GM18867 (cell line): ENCODE measurements at regions not wholly inside any gene's neighbourhood (a gene's known extent, or its start where the extent isn't known, plus 50 kb on each side); places are given as distances from the start of the nearest gene placed in this dataset.
"Not testable (repeated sequence)": the region's sequence is repeated elsewhere in the genome, so short reads cannot be mapped to it uniquely, and the experiment has no call there.

ENCODE experiments used
- ATAC-seq: cut with Tn5 transposase; IDR thresholded peaks from one replicate; pipeline ENCODE4 v1.9.1; 2021; ENCODE audit warnings: mild to moderate bottlenecking, moderate library complexity; ENCODE audit not compliant: unreplicated experiment

DNA sequence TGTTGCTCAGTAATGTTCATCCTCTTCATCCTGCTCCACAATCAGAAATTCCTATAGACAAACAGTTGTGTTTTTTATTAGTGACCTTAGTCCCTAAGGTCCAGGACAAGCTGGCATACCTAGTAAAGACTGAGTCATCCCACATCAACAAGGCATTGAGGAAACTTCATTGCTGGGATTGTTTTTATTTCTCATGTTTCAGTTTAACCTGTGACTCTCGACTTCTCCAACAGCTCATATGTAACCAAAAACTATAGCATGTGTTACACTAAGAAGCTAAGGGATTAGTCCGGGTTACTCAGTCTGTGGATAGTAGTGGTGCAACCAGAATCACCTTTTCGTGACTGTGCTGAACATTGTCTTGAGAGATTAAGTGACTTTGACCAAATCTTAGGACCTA, 292.1 kb downstream of the RDH14 start:
- ATAC-seq, result no peak

DNA sequence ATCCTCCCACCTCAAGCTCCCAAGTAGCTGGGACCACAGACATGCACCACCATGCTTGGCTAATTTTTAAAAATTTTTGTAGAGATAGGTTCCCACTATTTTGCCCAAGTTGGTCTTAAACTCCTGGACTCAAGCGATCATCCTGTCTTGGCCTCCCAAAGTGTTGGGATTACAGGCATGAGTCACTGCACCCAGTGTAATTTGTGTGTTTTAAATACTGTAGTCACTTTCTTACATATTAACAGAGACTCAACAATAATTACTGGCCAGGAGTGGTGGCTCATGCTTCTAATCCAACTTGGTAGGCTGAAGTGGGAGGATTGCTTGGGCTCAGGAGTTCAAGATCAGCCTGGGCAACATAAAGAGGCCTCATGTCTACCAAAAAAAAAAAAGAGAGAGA, 293.0 kb downstream of the RDH14 start:
- no peak for ATAC-seq

DNA sequence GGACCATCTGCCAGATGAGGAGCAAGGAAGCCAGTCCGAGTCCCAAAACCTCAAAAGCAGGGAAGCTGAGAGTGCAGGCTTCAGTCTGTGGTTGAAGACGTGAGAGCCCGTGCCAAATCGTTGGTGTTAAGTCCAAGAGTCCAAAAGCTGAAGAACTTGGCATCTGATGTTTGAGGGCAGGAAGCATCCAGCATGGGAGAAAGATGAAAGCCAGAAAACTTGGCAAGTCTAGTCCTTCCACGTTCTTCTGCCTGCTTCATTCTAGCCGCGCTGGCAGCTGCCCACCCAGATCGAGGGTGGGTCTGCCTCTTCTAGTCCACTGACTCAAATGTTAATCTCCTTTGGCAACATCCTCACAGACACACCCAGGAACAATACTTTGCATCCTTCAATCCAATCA, 293.8 kb downstream of the RDH14 start:
- not testable (repeated sequence) for ATAC-seq

DNA sequence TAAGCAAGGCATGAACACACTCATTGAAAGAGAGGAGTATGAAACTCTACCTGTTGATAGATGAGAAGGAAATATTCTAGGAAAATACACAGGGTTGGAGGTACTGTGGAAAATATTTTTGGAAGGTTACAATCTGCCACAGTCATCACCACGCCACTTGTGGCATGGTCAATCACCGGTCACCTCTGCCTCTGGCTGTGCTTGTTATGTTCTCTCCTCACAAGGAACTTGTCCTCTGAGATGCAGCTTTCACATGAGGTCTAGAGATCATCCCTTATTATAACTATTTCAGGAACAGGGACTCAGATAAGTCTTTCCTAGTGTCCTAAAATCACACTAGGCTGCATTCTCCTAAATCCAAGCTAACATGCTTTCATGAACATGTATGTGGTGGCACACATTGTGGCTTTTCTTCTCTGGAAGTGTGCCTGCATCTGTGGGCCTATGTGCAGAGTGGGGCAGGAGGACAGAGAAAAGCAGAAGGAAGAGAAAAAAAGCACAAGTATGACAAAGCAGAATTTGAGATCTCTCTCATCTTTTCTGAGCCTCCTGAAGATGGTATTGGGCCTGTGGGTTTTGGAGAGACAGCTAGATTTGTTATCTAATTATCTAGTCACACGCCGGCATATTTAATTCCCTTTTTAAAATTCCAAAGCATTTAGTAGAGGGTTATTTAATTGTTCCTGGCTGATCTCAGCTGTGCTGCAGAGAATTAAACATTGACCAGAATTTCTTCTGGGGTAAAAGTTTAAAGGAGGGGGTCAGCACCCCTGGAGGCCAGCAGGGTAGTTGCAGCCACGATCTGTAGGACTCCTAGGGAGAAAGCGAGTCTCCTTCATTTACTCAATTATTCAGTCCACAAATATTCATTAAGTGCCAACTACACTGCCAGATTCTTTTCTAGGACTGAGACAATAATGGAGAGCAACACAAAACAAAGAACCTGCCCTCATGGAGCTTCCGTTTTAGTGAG, 294.6 kb downstream of the RDH14 start:
- ATAC-seq, result no peak

DNA sequence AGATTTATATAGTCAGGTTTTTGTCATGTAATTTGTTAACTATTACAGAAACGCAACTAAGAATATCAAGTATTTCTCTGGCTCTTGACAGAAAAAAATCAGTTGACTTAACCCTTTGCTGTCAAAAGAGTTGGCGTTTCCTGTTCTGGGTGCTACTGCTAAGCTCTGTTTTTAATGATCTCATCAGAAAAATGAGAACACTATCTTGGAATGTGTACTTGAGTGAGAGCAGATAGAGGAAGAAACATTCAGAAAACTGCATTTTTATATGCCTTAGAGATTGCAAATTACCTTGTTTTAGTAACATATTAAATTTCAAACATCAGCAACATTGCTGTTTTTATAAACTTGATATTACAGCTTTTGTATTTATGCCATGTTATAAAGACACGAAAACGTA, 297.9 kb downstream of the RDH14 start:
- no peak for ATAC-seq

DNA sequence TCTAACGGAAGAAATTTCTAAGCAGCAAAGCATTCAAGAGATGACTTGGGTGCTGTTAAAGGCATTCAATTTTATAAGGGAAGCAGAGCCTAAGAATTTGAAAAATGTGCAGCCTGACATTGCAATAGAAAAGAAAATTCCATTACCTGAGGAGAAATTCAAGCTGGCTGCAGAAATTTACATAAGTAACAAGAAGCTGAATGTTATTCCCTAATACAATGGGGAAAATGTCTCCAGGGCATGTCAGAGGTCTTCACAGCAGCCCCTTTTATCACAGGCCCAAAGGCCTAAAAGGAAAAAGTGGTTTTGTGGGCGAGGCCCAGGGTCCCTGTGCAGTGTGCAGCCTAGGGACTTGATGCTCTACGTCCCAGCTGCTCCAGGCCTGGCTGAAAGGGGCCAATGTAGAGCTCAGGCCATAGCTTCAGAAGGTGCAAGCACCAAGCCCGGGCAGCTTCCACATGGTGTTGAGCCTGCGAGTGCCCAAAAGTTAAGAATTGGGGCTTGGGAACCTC, 306.7 kb downstream of the RDH14 start:
- ATAC-seq, result no peak

DNA sequence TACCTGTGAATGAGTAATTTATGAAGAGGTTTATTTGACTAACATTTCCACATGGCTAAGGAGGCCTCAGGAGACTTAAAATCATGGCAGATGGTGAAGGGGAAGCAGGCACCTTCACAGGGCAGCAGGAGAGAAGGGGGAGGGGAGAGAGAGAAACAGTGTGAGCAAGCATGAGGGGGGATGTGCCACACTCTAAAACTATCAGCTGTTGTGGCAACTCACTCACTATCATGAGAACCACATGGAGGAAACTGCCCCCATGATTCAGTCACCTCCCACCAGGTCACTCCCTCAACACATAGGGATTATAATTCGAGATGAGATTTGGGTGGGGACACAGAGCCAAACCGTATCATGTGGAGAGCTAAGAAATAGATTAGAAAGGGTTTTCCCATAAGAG, 309.0 kb downstream of the RDH14 start:
- ATAC-seq, result no peak

DNA sequence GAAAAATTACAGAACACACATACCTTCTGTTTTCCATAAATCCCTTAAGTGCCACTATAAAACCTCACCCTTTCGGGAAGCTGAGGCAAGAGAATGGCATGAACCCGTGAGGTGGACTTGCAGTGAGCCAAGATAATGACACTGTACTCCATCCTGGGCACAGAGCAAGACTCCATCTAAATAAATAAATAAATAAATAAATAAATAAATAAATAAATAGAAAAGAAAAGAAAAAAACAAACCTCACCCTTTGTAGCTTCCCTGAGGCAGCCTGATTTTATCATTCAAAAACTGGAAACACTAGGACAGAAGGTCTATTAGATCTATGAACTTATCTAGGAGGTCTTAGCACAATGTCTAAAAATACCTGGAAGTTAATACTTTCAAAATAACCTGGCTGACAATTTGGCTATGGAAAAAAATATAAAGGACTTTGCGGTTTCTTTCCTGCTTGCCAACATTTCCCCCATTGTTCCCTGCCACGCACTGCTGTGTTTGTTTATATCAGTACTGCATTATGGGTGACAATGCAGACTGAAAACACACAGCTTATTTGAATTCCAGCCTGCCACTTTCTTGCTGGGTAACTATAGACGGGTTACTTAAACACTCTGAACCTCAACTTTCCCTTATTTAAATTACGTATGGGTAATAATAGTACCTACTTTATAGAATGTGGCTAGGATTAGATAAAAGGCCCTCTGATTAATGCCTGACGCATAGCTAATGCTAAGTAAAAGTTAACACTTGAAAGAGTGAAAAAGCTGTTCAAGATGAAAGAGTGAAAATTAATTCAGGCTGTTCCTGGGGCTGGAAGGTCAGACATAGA, 313.0 kb downstream of the RDH14 start:
- no peak for ATAC-seq

DNA sequence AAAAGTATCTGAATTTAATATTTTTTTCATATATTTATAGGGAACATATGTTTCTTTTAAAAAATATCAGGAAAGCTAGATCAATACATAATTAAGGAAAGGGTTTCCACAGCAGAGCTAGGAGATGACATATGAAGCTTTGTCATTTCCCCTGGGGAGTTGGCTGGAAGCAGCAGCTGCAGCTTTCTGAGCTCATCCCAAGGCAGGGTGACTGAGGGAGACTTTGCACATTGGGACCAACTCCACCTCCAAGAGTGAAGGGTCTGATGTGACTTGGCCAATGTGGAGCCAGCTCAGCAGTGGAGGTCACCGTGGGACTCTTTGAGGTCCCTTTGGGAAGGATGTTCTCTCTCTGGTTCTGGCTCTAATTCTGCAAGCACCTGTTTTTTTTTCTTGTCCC, 315.1 kb downstream of the RDH14 start:
- no peak for ATAC-seq

DNA sequence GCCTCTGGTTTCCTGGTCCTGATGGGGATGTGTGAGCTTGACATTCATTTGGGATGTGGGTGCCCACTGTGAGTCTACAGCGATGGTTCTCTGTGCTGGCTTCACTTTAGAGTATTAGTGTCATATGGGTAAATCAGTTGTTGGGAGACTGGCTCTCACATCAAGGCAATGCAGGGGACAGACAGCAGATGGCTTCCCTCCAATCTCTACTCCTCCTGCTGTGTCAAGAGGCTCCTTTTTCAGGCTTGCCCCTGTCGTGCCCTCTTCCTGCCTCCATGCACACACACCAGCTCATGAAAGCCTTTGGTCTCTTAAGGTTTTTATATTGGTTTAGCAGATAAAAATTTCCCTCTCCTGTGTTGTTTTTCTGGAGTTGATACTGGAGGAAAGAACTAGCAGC, 315.6 kb downstream of the RDH14 start:
- no peak for ATAC-seq

DNA sequence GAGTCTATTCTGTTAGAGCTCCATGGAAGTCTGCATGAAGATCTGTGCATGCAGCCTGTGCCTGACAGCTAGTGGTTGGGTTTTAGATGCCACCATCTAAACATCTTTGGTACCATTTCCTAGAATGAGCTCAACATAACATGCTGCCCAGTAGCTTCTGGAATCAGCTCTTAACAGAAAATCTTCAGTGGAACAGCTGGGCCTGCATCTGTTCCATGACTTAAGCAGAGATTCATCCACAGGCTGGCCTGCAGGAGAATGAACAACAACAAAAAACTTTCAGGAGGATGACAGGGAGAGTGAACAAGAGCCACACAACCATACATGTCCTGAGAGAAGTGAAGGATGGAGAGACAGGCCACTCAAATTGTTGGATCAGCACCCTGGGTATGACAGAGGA, 316.6 kb downstream of the RDH14 start:
- ATAC-seq, result no peak

DNA sequence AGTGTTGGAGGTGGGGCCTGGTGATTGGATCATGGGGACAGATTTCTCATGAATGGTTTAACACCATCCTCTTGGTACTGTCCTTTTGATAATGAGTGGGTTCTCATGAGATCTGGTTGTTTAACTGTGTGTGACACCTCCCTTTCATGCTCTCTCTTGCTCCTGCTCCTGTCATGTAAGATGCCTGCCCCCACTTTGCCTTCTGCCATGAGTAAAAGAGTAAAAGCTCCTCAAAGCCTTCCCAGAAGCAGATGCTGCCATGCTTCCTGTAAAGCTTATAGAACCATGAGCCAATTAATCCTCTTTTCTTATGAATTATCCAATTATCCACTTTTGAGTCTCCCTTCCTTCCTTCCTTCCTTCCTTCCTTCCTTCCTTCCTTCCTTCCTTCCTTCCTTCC, 317.7 kb downstream of the RDH14 start:
- no peak for ATAC-seq

DNA sequence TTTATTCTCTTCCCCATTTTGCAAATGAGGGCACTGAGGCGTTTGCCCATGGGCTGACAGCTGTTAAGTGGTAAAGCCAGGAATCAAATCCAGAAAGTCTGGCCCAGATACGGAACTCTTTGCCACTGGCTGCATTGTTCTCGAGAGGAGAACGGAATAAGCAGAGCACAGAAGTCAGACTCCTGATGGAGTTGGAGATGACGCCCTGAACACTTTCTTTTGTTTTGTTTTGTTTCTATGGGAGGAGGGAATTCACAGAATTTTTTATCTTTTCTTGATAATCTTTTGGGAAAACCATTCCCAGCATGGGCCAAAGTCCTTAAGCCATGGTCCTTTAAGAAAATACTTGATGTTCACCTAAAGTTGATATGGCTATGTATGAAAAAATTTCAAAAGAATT, 322.2 kb downstream of the RDH14 start:
- ATAC-seq, result no peak

DNA sequence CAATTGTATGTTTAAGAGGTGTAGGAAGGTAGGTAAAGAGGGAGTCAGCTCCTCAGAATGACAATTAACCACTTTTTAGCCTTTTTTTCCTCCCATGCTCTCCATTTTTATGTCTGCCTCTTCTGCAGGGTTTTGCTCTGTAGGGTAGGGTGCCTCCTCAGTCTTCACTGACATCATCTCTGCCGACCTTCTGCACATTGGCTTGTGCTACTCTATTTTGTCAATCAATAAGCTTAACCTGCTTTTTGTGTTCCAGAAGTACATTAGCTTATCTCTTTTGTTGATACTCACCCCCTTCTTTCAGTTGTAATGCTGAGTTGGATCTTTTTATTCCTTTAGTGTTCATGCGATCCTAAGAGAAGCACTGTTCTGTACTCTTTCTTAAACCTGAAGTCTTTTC, 323.2 kb downstream of the RDH14 start:
- ATAC-seq, result no peak

DNA sequence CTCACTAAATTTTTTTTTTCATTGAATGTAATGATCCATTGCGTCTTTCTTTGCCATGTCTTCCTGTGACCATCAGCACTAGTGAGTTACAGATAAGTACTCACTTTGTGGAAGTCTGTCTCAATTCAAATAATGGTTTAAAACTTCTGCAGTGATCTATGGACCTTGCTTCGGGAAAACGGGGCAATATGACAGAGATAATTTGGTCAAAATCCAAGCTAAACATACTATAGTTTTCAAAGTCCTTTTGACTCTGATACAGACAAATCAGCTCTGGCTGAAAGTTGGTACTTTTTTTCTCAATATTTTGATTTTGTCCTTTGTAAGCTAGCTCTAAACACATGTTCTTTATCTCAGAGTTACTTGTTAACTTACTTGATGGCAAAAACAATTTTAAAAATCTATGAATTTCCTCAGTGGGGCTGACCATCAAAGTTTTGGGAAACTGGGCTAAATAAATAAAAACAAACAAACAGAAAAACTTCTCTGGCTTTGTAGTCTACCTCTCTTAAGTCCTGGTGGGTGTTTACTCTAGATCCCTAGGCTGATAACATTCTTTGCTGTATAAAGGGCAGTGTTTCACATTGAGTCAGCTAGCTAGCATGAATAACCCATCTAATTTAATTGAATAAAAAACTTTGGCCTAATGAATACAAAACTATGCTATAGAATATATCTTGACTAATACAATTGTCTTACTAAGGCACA, 327.6 kb downstream of the RDH14 start:
- ATAC-seq, result no peak

DNA sequence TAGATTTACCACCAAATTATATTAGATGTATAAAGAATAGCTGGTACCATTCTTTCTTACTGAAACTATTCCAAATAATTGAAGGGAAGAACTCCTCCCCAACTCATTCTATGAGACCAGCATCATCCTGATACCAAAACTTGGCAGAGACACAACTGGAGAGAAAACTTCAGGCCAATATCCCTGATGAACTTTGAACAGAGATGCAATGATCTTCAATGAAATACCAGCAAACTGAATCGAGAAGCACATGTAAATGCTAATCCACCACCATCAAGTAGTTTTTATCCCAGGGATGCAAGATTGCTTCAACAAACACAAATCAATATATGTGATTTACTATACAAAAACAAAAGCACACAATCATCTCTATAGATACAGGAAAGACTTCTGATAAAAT, 329.8 kb downstream of the RDH14 start:
- ATAC-seq, result no peak

DNA sequence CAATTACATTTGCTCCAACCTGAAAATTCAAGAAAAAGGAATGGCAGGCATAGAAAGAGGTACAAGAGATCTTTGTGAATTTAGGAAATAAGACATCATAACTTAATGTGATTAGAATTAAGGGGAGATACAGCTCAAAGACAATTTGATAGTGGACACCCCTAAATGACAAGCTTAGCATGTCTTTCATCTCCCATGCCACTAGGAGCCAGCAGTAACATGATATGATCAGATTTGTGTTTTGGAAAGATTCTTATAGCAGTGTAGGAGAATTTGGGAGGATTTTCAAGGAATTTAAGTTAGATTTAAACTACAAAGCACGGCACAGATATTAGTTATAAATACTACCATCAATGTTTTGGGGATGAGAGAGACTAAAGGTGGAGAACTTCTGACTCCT, 340.8 kb downstream of the RDH14 start:
- no peak for ATAC-seq

DNA sequence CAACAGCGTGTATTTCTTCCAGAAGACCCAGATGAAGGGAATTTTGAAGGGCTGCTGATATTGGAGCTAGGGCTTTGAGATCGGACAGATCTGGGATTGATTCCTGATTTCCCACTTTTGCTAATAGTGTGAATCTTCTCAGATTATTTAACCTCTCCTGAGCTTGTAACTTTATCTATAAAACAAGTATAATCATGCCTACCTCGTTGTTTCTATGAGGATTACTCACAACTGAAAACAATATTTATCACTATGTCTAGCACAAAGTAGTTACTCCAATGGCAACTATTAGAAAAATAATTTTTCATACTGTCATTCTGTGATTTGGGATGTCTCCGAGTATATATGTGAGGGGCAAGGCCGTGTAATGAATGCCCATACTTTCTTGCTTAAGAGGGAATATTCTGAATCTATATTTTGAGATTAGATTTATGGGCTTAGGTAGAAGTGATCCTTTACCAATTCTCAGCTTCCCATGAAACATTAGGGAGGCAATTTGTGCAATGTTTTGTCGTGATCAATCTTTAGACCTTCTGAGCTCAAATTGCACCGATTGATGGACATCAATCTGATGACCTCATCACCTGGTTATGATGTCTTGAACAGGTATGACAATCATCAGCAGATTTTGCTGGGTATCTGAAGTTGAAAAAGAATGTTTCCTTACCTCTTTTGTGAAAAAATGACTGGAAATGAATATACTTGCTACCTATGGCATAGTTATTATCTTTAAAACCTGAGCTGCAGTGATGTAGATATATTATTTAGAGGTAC, 339.9 kb downstream of the KCNS3 start:
- ATAC-seq, result no peak

DNA sequence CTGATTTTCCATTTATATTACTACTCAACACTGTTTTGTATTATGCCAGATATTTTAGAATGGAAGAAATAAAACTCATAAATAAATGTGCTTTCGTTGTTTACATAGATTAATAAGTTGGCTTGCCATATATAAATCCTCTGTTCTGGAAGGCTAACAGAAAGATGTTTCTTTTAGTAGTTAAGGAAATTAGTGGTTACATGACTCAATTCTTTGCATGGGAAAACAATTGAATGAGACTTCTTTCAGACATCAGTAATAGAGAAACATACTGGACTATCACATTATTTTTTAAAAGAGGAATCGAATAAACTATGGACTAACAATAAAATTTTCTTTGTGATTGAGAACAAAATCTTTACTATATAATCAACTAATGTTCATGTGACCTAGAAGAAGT, 336.5 kb downstream of the KCNS3 start:
- no peak for ATAC-seq

DNA sequence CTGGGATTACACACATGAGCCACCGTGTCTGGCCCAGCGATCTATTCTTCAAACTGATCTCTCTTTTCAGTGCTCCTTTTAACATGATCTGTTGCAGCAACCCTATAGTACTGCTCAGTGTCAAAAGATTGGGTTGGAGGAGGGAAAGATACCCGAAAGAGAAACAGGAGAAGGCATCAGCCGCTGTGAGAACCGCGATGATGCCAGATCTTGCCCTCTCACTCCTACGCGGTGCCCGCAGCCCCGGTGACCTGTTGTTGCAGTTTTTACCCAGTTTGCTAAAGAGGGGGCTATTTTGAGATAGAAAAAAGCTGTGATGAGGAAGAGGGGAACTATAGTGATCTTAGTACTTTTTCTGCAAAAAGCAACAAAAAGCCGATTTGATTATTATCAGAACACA, 335.5 kb downstream of the KCNS3 start:
- no peak for ATAC-seq
